Right atrium auricular region (tissue), 2 donors: ENCODE measurements at regions not wholly inside any gene's neighbourhood (a gene's known extent, or its start where the extent isn't known, plus 50 kb on each side); places are given as distances from the start of the nearest gene placed in this dataset.

ENCODE experiments used
- DNase-seq: peaks from one replicate; pipeline ENCODE4 v3.0.0-alpha.2; 2019; ENCODE audit warnings: low spot score
- H3K27ac ChIP-seq, 2 donors: fragments of 200-600 bp; sonication (generic); 1 replicate in 1 of 2; 2 replicates in 1 of 2; pipeline ENCODE4 v1.5.1; 2016 to 2019
- H3K27me3 ChIP-seq, 2 donors: fragments of 200-600 bp; sonication (generic); one replicate each; pipeline versions ENCODE4 v1.5.1 to v1.6.0; 2017 to 2019
- H3K36me3 ChIP-seq: fragments of 200-600 bp; sonication (generic); one replicate; pipeline ENCODE4 v1.5.1; 2016
- H3K4me1 ChIP-seq, 2 donors: fragments of 200-600 bp; sonication (generic); one replicate each; pipeline versions ENCODE4 v1.5.1 to v1.6.0; 2017 to 2019
- H3K4me3 ChIP-seq, 2 donors: fragments of 200-600 bp; sonication (generic); 1 replicate in 1 of 2; 2 replicates in 1 of 2; pipeline ENCODE4 v1.5.1; 2017 to 2019; ENCODE audit warnings: mild to moderate bottlenecking in 1 of 2, moderate library complexity in 1 of 2
- H3K9me3 ChIP-seq, 2 donors: fragments of 200-600 bp; sonication (generic); one replicate each; pipeline ENCODE4 v1.5.1; 2019
- CTCF ChIP-seq, 2 donors: fragments of 200-600 bp; sonication (generic); IDR thresholded peaks; one replicate each; pipeline ENCODE4 v1.5.1; 2019; ENCODE audit warnings: antibody characterized with exemption in 2 of 2

GRCh38 chr5:93100976-93101375, 480.0 kb downstream of the NR2F1-AS1 start:
- Histone ChIP-seq H3K36me3 (no peaks in the 10 kb centered on the region), H3K4me3 (no peak overlapping the region), H3K27ac (no peak overlapping the region), H3K9me3 (no peaks in the 10 kb centered on the region), H3K4me1 (no peaks in the 10 kb centered on the region), H3K27me3 (no peaks in the 10 kb centered on the region)
- TF ChIP-seq CTCF (IDR thresholded peaks at IDR 0.05): no peak
- no peak for DNase-seq

- no peaks in the 10 kb centered on the region for H3K4me1 ChIP-seq
- H3K36me3 ChIP-seq: no peaks in the 10 kb centered on the region
- no peak overlapping the region for H3K27ac ChIP-seq
- DNase-seq: no peak
- no peak overlapping the region for H3K4me3 ChIP-seq
- H3K27me3 ChIP-seq: no peaks in the 10 kb centered on the region
- no peaks in the 10 kb centered on the region for H3K9me3 ChIP-seq
- TF ChIP-seq CTCF (IDR thresholded peaks at IDR 0.05): no peak
These were observed 480.6 kb downstream of the NR2F1-AS1 start for GRCh38 chr5:93100428-93100827.

GRCh38 chr5:93099902-93100347, 481.1 kb downstream of the NR2F1-AS1 start:
- Histone ChIP-seq H3K9me3 (no peaks in the 10 kb centered on the region), H3K27ac (no peak overlapping the region), H3K36me3 (no peaks in the 10 kb centered on the region), H3K27me3 (no peaks in the 10 kb centered on the region), H3K4me1 (no peaks in the 10 kb centered on the region), H3K4me3 (no peak overlapping the region)
- TF ChIP-seq CTCF (IDR thresholded peaks at IDR 0.05): no peak
- DNase-seq: no peak

- no peaks in the 10 kb centered on the region for H3K9me3 ChIP-seq
- no peak overlapping the region for H3K4me3 ChIP-seq
- no peaks in the 10 kb centered on the region for H3K4me1 ChIP-seq
- H3K36me3 ChIP-seq: no peaks in the 10 kb centered on the region
- H3K27me3 ChIP-seq: no peaks in the 10 kb centered on the region
- no peak overlapping the region for H3K27ac ChIP-seq
- DNase-seq: no peak
- no peak for TF ChIP-seq CTCF (IDR thresholded peaks at IDR 0.05)
These were observed 484.5 kb downstream of the NR2F1-AS1 start for GRCh38 chr5:93096561-93096960.

DNA sequence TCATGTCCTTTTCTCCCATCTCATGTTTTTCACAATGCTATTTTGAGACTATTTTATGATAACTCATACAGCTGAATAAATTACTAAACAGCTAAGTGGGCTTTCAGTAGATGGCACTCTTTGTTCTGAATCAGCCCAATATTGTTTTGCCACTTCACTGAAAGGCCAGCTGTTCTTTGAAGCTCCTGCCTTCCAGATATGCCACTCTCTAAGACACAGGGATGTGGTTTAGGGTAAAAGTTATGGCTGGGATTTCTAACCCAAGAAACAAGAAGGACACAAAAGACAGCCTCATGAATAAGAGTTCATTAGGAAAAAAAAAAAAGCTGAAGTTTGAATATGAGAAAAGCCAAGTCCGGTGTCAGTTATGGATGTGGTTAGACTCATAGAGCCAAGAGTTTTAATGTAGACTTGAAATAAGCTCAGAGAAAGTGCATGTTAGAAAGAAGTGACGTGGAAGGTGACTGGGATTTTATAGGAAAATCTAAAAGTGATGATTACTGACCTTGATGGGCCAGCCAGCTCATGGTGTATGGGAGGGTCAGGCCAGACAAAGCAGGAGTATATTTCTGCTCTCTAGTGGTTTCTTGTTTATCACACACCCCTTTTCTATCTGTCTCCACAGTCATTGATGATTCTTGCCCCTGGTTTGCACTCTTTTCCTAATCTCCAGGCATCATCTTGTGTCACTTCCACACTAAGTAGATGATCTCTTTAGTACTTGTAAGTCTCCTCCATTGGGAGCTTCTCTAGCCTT, 488.5 kb downstream of the NR2F1-AS1 start:
- Histone ChIP-seq H3K27ac (no peak overlapping the region), H3K36me3 (no peaks in the 10 kb centered on the region), H3K27me3 (no peaks in the 10 kb centered on the region), H3K9me3 (no peaks in the 10 kb centered on the region), H3K4me3 (no peak overlapping the region), H3K4me1 (no peaks in the 10 kb centered on the region)
- TF ChIP-seq CTCF (IDR thresholded peaks at IDR 0.05): peak; percentile 22 to 57
- no peak for DNase-seq

DNA sequence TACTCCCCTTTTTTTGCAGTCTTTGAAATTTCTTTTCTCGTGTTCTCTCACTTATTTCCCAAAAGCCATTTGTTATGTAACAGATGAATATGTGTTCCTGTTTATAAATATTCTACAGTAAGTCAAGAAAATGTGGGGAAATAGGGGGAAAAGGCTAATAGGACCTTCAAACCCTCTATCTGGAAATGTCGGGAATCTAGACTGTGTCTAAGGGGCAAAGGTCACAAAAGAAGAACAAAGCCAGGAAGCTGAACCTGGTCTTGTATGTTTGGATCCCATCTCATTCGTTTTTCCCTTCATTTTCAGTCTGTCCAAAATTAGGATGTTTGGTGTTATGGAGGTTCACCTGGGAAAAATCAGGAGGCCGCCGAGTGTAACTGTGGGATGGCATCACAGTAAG, 490.3 kb downstream of the NR2F1-AS1 start:
- no peak overlapping the region for H3K27ac ChIP-seq
- no peaks in the 10 kb centered on the region for H3K9me3 ChIP-seq
- no peaks in the 10 kb centered on the region for H3K36me3 ChIP-seq
- H3K4me1 ChIP-seq: no peaks in the 10 kb centered on the region
- DNase-seq: no peak
- no peak for TF ChIP-seq CTCF (IDR thresholded peaks at IDR 0.05)
- no peaks in the 10 kb centered on the region for H3K27me3 ChIP-seq
- H3K4me3 ChIP-seq: no peak overlapping the region
